T-helper 2 cell treated with Interferon-gamma antibody and Interleukin-4, amounts not matched to agents 100 ng/mL and 5 ng/mL, for 36 hours (primary cell): ENCODE measurements at regions not wholly inside any gene's neighbourhood (a gene's known extent, or its start where the extent isn't known, plus 50 kb on each side); places are given as distances from the start of the nearest gene placed in this dataset.

ENCODE experiments used
- intact Hi-C: fragments of 100-400 bp; cut with micrococcal nuclease; formaldehyde crosslinking; loops from one replicate; pipeline ENCODE4 v1.15.1; 2023

- intact Hi-C loops, result no loop called here
These were observed 802.8 kb downstream of the BRD1 start for GRCh38 chr22:49024775-49025440.

GRCh38 chr22:49023879-49024774, 803.5 kb downstream of the BRD1 start:
- intact Hi-C loops, result no loop called here

DNA sequence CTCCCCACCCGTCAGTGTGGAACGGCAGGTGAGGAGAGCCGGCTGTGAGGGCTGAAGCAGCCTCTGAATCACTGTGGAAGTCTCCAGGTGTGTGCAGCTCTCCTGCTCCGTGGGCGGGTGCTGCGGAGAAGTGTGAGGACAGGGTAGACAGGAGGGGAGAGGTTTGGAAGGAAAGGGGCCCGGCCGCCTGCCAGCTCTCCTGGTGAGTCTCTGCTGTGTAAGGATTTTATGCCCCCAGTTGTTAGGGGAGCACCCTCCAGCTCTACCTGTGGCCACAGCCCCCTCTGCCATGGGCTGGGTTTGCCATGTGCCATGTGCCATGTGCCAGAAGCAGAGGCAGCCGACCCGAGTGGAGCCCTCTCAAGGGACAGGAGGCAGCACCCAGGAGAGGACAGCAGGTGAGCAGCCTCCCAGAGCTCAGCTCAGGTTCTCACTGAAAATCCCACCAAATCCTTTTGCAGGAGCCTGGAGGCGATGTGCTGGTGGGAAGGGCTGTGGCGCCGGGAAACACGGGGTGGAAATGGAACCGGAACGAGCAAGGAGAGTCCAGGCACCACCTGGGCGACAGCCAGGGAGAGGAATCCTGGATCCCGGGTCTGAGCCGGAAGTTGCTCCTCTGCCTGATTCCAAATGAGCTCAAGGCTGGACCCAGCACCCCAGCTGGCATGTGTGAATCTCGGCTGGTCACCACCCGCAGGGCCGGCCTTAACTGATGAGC, 804.4 kb downstream of the BRD1 start:
- intact Hi-C loops, result no loop called here

GRCh38 chr22:49022816-49023160, 804.9 kb downstream of the BRD1 start:
- intact Hi-C loops, result no loop called here

DNA sequence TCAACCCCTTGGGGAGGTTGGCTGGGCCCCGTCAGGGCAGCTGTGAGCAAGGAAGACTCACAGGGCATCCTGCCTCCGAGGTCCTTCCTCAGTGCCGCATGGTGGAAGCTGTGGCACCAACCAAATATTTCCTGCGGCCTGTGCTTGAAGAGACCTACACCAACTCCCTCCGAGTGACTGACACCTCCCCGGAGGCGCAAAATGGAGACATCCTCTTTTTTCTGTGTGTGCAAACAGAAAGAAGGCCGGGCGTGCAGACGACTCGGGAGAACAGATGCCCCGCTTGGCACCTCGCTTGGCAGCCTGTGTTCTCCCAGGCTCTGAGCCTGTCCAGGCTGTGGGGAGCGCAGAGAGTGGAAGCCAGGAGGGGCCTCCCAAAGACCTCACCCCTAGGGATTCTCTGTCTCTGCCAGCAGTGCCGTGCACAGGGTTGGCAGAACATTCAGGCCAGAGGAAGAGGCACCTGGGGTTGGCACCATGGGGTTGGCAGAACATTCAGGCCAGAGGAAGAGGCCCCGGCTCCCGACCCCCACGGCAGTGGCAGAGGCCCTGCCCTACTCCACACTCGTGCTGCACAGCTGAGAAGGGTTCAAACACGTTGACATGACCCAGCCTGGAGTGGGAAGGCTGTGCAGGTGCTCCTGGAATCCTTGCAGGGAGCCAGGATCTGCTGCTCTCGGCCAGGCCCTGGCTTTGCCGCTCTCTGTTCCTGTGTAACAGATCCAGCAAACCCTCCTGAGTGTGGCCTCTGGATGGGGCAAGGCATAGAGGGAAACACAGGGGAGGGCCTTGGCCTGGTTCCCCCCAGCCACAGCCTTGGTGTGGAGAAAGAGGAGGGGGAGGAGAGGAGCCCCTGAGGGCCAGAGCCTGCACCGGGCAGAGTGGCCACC, 805.5 kb downstream of the BRD1 start:
- intact Hi-C loops, result no loop called here

DNA sequence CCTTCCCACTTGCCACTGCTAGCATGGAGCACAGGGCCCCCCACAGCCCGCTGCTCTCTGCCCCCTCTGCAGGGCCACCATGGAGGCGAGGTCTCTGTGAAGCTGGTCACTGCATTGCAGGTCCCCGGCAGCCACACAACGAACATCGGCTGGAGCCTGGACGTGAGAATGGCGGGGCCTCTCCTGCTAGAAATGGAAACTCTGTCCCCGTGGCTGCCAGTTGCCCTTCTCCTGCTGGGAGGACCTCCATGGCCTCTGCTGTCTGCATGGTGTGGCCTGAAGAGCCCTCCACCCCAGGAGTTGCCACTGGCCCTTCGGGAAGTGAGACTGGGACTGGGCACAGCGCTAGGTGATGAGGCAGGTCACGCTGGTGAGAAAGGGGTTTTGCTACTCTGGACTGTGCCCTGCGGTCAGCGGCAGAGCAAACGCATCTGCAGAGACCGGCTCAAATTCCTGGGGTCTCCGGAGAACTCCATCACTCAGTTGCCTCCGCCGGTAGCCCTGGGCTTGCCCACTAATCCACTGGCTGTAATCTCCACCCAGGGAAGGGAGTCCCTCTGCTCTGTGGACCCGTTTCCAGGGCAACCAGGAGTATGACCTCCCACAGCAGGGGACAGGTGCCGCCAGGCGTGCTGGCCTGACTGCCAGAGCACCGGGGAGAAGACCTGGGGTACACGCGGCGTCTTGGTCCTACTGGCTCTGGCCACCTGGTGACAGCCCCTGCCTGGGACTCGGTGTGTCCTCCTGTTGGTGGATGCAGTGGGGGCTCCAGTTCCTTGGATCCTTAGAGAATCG, 806.3 kb downstream of the BRD1 start:
- intact Hi-C loops, result no loop called here

- intact Hi-C loops, result no loop called here
These were observed 807.6 kb downstream of the BRD1 start for GRCh38 chr22:49019737-49020713.

- intact Hi-C loops, result no loop called here
These were observed 809.1 kb downstream of the BRD1 start for GRCh38 chr22:49018601-49019000.

DNA sequence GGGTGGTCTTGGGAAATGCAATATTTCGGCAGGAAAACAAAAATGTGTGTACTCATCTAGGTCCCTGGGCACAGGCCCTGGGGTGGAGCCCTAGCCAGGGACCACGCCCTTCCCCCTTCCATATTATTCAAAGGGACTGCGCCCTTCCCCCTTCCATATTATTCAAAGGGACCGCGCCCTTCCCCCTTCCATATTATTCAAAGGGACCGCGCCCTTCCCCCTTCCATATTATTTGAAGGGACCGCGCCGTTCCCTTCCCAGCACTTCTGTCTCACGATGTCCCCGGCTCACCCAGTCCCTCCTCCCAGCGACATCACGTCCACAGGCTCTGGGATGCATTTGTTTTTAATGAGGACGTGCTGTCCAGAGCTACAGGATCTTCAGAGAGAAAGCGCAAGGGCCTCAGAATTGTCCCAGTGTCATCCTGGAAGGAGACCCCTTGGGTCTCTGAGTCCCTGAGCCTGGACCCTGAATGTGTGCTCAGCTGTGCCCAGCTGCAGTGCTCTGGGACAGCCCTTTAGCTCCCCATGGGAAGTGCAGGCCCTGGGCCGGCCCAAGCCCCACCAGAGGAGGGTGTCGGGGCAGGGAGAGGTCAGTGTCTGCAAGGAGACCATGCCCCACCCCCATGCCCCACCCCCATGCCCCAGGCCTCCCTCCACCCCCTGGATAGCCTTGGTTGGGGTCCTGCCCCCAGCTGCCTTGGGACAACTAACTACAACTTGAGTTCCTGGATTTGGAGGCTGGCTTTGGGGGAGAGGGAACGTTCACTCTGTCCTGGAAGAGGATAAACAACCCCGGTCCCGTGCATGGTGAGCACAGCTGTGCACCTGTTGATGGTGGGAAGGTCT, 810.0 kb downstream of the BRD1 start:
- intact Hi-C loops, result no loop called here

DNA sequence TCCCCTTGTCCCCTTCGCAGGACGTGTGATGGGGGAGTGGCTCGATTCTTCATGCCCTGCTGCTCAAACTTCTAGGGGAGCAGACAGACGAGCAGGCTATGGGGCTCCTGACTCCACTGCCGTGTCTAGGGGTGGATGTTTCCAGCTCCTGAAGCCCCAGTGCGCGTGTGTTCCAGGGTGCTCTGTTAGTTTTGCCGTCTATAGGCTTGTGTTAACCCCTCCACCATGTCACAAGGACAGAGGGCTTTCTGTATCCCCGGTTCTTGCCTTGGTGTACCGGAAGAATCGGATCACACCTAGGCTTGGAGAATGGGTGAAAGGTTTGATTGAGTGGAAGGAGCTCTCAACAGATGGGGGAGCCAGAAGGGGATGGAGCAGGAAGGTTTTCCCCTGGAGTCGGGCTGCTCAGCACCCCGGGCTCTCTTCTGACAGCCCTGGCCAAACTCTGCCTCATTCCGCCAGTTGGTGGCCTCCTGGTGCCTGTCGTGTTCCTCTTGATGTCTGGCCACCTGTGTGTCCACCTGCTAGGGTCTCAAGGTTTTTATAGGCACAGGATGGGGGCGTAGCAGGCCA, 810.7 kb downstream of the BRD1 start:
- intact Hi-C loops, result no loop called here

- intact Hi-C loops, result no loop called here
These were observed 811.4 kb downstream of the BRD1 start for GRCh38 chr22:49015993-49016908.

- intact Hi-C loops, result no loop called here
These were observed 812.2 kb downstream of the BRD1 start for GRCh38 chr22:49015459-49015858.

- intact Hi-C loops, result no loop called here
These were observed 813.2 kb downstream of the BRD1 start for GRCh38 chr22:49014227-49015201.

- intact Hi-C loops, result no loop called here
These were observed 814.0 kb downstream of the BRD1 start for GRCh38 chr22:49013707-49014106.

- intact Hi-C loops, result no loop called here
These were observed 814.8 kb downstream of the BRD1 start for GRCh38 chr22:49012712-49013395.
